RWPE2 (cell line): ENCODE measurements at regions not wholly inside any gene's neighbourhood (a gene's known extent, or its start where the extent isn't known, plus 50 kb on each side); places are given as distances from the start of the nearest gene placed in this dataset.
A peak's percentile ranks its signal among the peaks of the same experiment; 100 is the strongest.

ENCODE experiments used
- ATAC-seq: fragments of 200-7000 bp; cut with Tn5 transposase; 3 replicates; pipeline ENCODE4 v1.9.1; 2021; ENCODE audit warnings: low read depth
- DNase-seq: peaks from one replicate; pipeline ENCODE4 v3.0.0-alpha.2; 2020; ENCODE audit warnings: low spot score
- H3K27ac ChIP-seq: fragments of 450-650 bp; 2 replicates; pipeline ENCODE4 v1.5.1; 2017; ENCODE audit warnings: mild to moderate bottlenecking; ENCODE audit not compliant: poor library complexity, severe bottlenecking
- H3K27me3 ChIP-seq: fragments of 250-450 bp; sonication (Bioruptor Pico); 2 replicates; pipeline ENCODE4 v1.5.1; 2021; ENCODE audit warnings: mild to moderate bottlenecking, moderate library complexity; ENCODE audit not compliant: insufficient read depth, poor library complexity, severe bottlenecking
- H3K36me3 ChIP-seq: fragments of 250-450 bp; sonication (Bioruptor Pico); 2 replicates; pipeline ENCODE4 v1.5.1; 2020; ENCODE audit warnings: low read depth, mild to moderate bottlenecking, moderate library complexity
- H3K4me1 ChIP-seq: fragments of 250-450 bp; sonication (Bioruptor Pico); 2 replicates; pipeline ENCODE4 v1.5.1; 2021; ENCODE audit warnings: mild to moderate bottlenecking, moderate library complexity; ENCODE audit not compliant: insufficient read depth, poor library complexity, severe bottlenecking
- H3K4me3 ChIP-seq: fragments of 250-450 bp; sonication (Bioruptor Pico); 2 replicates; pipeline ENCODE4 v1.5.1; 2021; ENCODE audit warnings: mild to moderate bottlenecking, moderate library complexity; ENCODE audit not compliant: severe bottlenecking
- H3K9me3 ChIP-seq: fragments of 250-450 bp; sonication (Bioruptor Pico); 2 replicates; pipeline ENCODE4 v1.5.1; 2021; ENCODE audit warnings: mild to moderate bottlenecking, moderate library complexity; ENCODE audit not compliant: severe bottlenecking
- TF ChIP-seq, protein P1 (sequence below): fragments of 450-650 bp; IDR thresholded peaks from one replicate; pipeline ENCODE4 v1.5.1; 2017; ENCODE audit warnings: mild to moderate bottlenecking, moderate library complexity; ENCODE audit not compliant: poor library complexity, severe bottlenecking

GRCh38 chr18:41391616-41392595 lies 563.1 kb upstream of the PIK3C3 start:
- TF ChIP-seq, protein P1, sequence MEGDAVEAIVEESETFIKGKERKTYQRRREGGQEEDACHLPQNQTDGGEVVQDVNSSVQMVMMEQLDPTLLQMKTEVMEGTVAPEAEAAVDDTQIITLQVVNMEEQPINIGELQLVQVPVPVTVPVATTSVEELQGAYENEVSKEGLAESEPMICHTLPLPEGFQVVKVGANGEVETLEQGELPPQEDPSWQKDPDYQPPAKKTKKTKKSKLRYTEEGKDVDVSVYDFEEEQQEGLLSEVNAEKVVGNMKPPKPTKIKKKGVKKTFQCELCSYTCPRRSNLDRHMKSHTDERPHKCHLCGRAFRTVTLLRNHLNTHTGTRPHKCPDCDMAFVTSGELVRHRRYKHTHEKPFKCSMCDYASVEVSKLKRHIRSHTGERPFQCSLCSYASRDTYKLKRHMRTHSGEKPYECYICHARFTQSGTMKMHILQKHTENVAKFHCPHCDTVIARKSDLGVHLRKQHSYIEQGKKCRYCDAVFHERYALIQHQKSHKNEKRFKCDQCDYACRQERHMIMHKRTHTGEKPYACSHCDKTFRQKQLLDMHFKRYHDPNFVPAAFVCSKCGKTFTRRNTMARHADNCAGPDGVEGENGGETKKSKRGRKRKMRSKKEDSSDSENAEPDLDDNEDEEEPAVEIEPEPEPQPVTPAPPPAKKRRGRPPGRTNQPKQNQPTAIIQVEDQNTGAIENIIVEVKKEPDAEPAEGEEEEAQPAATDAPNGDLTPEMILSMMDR = peak; percentile 89
- H3K4me3 ChIP-seq = peak overlapping the region; percentile 21
- ATAC-seq (peak; percentile 75; the same call in 2 of the 3 replicates), DNase-seq (no peak)
- H3K4me1 ChIP-seq = no peaks in the 10 kb centered on the region
- no peaks in the 10 kb centered on the region for H3K27me3 ChIP-seq
- H3K27ac ChIP-seq = no peak overlapping the region
- no peaks in the 10 kb centered on the region for H3K9me3 ChIP-seq
- no peaks in the 10 kb centered on the region for H3K36me3 ChIP-seq

- no peak overlapping the region for H3K4me3 ChIP-seq
- ATAC-seq = no peak
- H3K27me3 ChIP-seq = no peaks in the 10 kb centered on the region
- DNase-seq = no peak
- H3K27ac ChIP-seq = no peak overlapping the region
- H3K36me3 ChIP-seq = no peaks in the 10 kb centered on the region
- TF ChIP-seq, protein P1 = no peak
- H3K9me3 ChIP-seq = no peaks in the 10 kb centered on the region
- no peaks in the 10 kb centered on the region for H3K4me1 ChIP-seq
Observed at GRCh38 chr18:41390309-41390708, 564.7 kb upstream of the PIK3C3 start.

DNA sequence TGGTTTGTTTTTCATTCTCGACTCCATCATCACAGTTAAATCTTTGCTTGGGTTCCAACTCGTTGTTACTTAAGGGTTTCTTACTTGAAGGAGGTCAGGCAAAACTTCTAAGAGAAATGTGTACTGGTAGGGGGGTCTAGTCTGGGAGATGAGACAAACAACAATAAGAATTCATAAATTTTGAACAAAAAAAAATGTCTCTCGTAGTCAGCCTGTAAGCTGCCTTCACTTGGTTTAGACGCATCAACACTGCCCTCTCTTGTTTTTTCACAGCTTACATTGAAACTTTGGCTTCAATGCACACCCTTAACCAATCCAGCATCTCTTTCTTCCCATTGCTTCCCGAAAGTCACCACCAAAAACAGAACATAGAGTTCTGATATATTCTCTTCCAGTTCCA lies 576.4 kb upstream of the PIK3C3 start:
- H3K27me3 ChIP-seq = no peaks in the 10 kb centered on the region
- no peak overlapping the region for H3K27ac ChIP-seq
- H3K4me3 ChIP-seq = no peak overlapping the region
- ATAC-seq = peak; percentile 68
- H3K36me3 ChIP-seq = no peaks in the 10 kb centered on the region
- TF ChIP-seq, protein P1 = peak; percentile 61
- DNase-seq = no peak
- H3K4me1 ChIP-seq = no peaks in the 10 kb centered on the region
- H3K9me3 ChIP-seq = no peaks in the 10 kb centered on the region

GRCh38 chr18:41373612-41374011 lies 581.4 kb upstream of the PIK3C3 start:
- Histone ChIP-seq H3K4me3 (no peak overlapping the region), H3K27me3 (no peaks in the 10 kb centered on the region), H3K36me3 (no peaks in the 10 kb centered on the region), H3K27ac (no peak overlapping the region), H3K4me1 (no peaks in the 10 kb centered on the region), H3K9me3 (no peaks in the 10 kb centered on the region)
- DNase-seq (no peak), ATAC-seq (no peak)
- TF ChIP-seq, protein P1 = no peak
